ENCODE measurements at regions not wholly inside any gene's neighbourhood (a gene's known extent, or its start where the extent isn't known, plus 50 kb on each side); places are given as distances from the start of the nearest gene placed in this dataset.

GRCh38 chr17:30716461-30717290 is 107.8 kb downstream of the CRLF3 start:
- TF ChIP-seq CTCF (IDR thresholded peaks at IDR 0.05) (no peak), EP300 (IDR thresholded peaks at IDR 0.05) (no peak)
